ENCODE measurements at regions not wholly inside any gene's neighbourhood (a gene's known extent, or its start where the extent isn't known, plus 50 kb on each side); places are given as distances from the start of the nearest gene placed in this dataset.

- TF ChIP-seq POU6F1 (CRISPR knock-in tag; IDR thresholded peaks at IDR 0.05; ENCODE audit: borderline replicate concordance, low read depth) (no peak), TCF4 (CRISPR knock-in tag; IDR thresholded peaks at IDR 0.05; ENCODE audit: borderline replicate concordance) (no peak), TSHZ2 (CRISPR knock-in tag; IDR thresholded peaks at IDR 0.05) (no peak), ZNF8 (CRISPR knock-in tag; IDR thresholded peaks at IDR 0.05) (no peak), ZC3H10 (CRISPR knock-in tag; IDR thresholded peaks at IDR 0.05) (no peak)
These were observed 291.4 kb upstream of the RND3 start (continued) for GRCh38 chr2:150778828-150779227.

- no peak for TF ChIP-seq OSR1 (CRISPR knock-in tag; IDR thresholded peaks at IDR 0.05)
- TF ChIP-seq ARNTL (CRISPR knock-in tag; IDR thresholded peaks at IDR 0.05; ENCODE audit: borderline replicate concordance, low read depth): no peak
- no peak for TF ChIP-seq POU6F1 (CRISPR knock-in tag; IDR thresholded peaks at IDR 0.05; ENCODE audit: borderline replicate concordance, low read depth)
- no peak for TF ChIP-seq SNAI2 (CRISPR knock-in tag; IDR thresholded peaks at IDR 0.05)
- TF ChIP-seq GLIS3 (CRISPR knock-in tag; IDR thresholded peaks at IDR 0.05): no peak
- TF ChIP-seq TCF4 (CRISPR knock-in tag; IDR thresholded peaks at IDR 0.05; ENCODE audit: borderline replicate concordance): no peak
- TF ChIP-seq CSDC2 (CRISPR knock-in tag; IDR thresholded peaks at IDR 0.05): no peak
- no peak for TF ChIP-seq CREB5 (CRISPR knock-in tag; IDR thresholded peaks at IDR 0.05; ENCODE audit: low read depth)
- no peak for TF ChIP-seq ISL1 (CRISPR knock-in tag; IDR thresholded peaks at IDR 0.05)
- no peak for TF ChIP-seq TSHZ2 (CRISPR knock-in tag; IDR thresholded peaks at IDR 0.05)
- no peak for TF ChIP-seq PATZ1 (CRISPR knock-in tag; IDR thresholded peaks at IDR 0.05; ENCODE audit: borderline replicate concordance)
- TF ChIP-seq BACH2 (CRISPR knock-in tag; IDR thresholded peaks at IDR 0.05; ENCODE audit: borderline replicate concordance): no peak
- TF ChIP-seq ZNF8 (CRISPR knock-in tag; IDR thresholded peaks at IDR 0.05): no peak
- TF ChIP-seq TOX (CRISPR knock-in tag; IDR thresholded peaks at IDR 0.05; ENCODE audit: borderline replicate concordance): no peak
- TF ChIP-seq ZC3H10 (CRISPR knock-in tag; IDR thresholded peaks at IDR 0.05): no peak
- TF ChIP-seq PPARA (CRISPR knock-in tag; IDR thresholded peaks at IDR 0.05; ENCODE audit: borderline replicate concordance): no peak
- TF ChIP-seq ESRRG (CRISPR knock-in tag; IDR thresholded peaks at IDR 0.05): no peak
- TF ChIP-seq ZNF70 (CRISPR knock-in tag; IDR thresholded peaks at IDR 0.05): no peak
- TF ChIP-seq CSRNP3 (CRISPR knock-in tag; IDR thresholded peaks at IDR 0.05): no peak
- TF ChIP-seq ZFP3 (CRISPR knock-in tag; IDR thresholded peaks at IDR 0.05): no peak
- ATAC-seq: no peak
These were observed 282.0 kb upstream of the RND3 start for GRCh38 chr2:150769421-150769820.
